NCI-H460 (cell line): ENCODE measurements at regions not wholly inside any gene's neighbourhood (a gene's known extent, or its start where the extent isn't known, plus 50 kb on each side); places are given as distances from the start of the nearest gene placed in this dataset.
A peak's percentile ranks its signal among the peaks of the same experiment; 100 is the strongest.

Source experiments
- DNase-seq: peaks from one replicate; pipeline ENCODE4 v3.0.0-alpha.2; 2016; ENCODE audit warnings: low read depth; ENCODE audit errors: extremely low read depth

GRCh38 chr4:182066037-182066436, 177.2 kb upstream of the TENM3 start:
- DNase-seq, result no peak

GRCh38 chr4:182067828-182068227, 175.4 kb upstream of the TENM3 start:
- DNase-seq, result no peak

GRCh38 chr4:182068920-182069319, 174.3 kb upstream of the TENM3 start:
- no peak for DNase-seq

GRCh38 chr4:182073278-182073677, 169.9 kb upstream of the TENM3 start:
- DNase-seq, result no peak

- DNase-seq, result no peak
These were observed 169.1 kb upstream of the TENM3 start for GRCh38 chr4:182074139-182074538.

GRCh38 chr4:182074810-182075209, 168.4 kb upstream of the TENM3 start:
- DNase-seq, result no peak

GRCh38 chr4:182082910-182083309, 160.3 kb upstream of the TENM3 start:
- DNase-seq, result no peak

GRCh38 chr4:182083671-182084410, 159.4 kb upstream of the TENM3 start:
- DNase-seq, result no peak

- DNase-seq, result no peak
These were observed 158.1 kb upstream of the TENM3 start for GRCh38 chr4:182085051-182085480.

- peak; percentile 3 for DNase-seq
These were observed 153.9 kb upstream of the TENM3 start for GRCh38 chr4:182089326-182089725.

- DNase-seq, result no peak
These were observed 153.0 kb upstream of the TENM3 start for GRCh38 chr4:182090186-182090585.

GRCh38 chr4:182091128-182091527, 152.1 kb upstream of the TENM3 start:
- DNase-seq, result no peak

GRCh38 chr4:182093431-182093831, 149.8 kb upstream of the TENM3 start:
- DNase-seq, result no peak

GRCh38 chr4:182093935-182094334, 149.3 kb upstream of the TENM3 start:
- no peak for DNase-seq

- no peak for DNase-seq
These were observed 141.6 kb upstream of the TENM3 start for GRCh38 chr4:182101618-182102017.

GRCh38 chr4:182102576-182102975, 140.6 kb upstream of the TENM3 start:
- DNase-seq, result no peak

- no peak for DNase-seq
These were observed 139.4 kb upstream of the TENM3 start for GRCh38 chr4:182103614-182104319.

GRCh38 chr4:182105416-182105815, 137.8 kb upstream of the TENM3 start:
- DNase-seq, result no peak

GRCh38 chr4:182107931-182108330, 135.3 kb upstream of the TENM3 start:
- no peak for DNase-seq

- DNase-seq, result no peak
These were observed 131.6 kb upstream of the TENM3 start for GRCh38 chr4:182111586-182111985.

GRCh38 chr4:182113779-182114178, 129.4 kb upstream of the TENM3 start:
- no peak for DNase-seq

GRCh38 chr4:182124359-182124758, 118.8 kb upstream of the TENM3 start:
- DNase-seq, result no peak
